Heart left ventricle (tissue), 13 donors: ENCODE measurements at regions not wholly inside any gene's neighbourhood (a gene's known extent, or its start where the extent isn't known, plus 50 kb on each side); places are given as distances from the start of the nearest gene placed in this dataset.

Experiments used
- POLR2A ChIP-seq, 2 donors: fragments of 450-650 bp; IDR thresholded peaks; one replicate each; pipeline ENCODE4 v1.6.1; 2017; ENCODE audit warnings: antibody characterized with exemption in 2 of 2, mild to moderate bottlenecking in 2 of 2, moderate library complexity in 2 of 2
- TF ChIP-seq, protein P1 (sequence below), 12 donors: fragments of 200-600 bp; sonication (generic) in 4 of 12; IDR thresholded peaks; one replicate each; pipeline versions ENCODE4 v1.5.0 to v1.8.0; 2018 to 2022; ENCODE audit warnings: antibody characterized with exemption in 12 of 12, mild to moderate bottlenecking in 5 of 12
- donor health status: ischemic (EF 13 %, LVEDD 7.1; RV severe dilation, severe dysfunction).
- donor health status: DM: no; HTN: yes; CAD: no.
- donor health status: DM: no; HTN: no; CAD: no.
- donor health status: ischemic (EF 25% LVEDD 6.9; RV normal size, moderate dysfunction).
- donor health status: ischemic (EF 25% LVEDD 5.7; RV mildly dilated, moderate dysfunction).
- donor health status: ischemic (EF 35%, LVEDD 5.7; RV mildly dilated, moderate dysfunction).
- donor health status: nonischemic (EF 11% LVEDD 7.7; RV severe dilation, severe dysfunction).
- donor health status: DM: yes; HTN: yes; CAD: no.
- donor health status: PGD.
- donor health status: ischemic (EF 29% LVEDD 5.4; RV normal size, mild dysfunction).
- donor health status: nonischemic (EF 23%, LVEDD 6.1; RV moderate dilation, normal function).

DNA sequence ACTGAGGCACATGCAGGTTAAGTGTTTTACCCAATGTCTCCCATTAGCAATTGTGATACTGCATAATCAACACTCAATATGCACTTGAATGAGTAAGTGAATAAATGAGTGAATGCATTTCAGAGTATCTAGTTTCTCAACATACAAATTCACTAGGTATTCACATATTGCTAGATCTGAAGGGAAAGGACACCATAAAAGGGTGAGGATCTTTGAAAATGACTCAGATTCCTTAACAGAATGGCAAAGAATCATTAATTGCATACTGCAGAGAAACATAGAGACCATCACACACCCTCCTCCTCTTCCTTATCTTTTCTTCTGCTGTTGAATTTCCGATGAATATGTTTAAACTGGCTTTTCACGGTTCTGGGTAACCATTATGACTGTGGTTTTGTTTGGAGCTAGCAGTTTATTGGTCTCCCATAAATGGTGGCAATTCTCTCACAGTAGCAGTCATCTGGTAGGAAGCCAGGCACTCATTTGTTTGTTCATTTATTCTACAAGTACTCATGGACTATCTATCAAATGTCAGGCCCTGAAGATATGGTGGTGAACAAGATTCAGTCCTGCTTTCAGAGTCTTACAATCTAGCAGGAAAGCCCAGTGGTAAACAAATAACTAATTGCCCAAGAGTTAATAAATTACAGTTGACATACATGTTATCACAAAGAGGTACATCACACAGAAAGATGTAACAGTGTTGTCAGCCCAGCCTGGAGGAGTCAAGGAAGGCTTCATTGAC is 70.2 kb downstream of the LLPH start:
- TF ChIP-seq POLR2A (IDR thresholded peaks at IDR 0.05): no peak
- TF ChIP-seq, protein P1, sequence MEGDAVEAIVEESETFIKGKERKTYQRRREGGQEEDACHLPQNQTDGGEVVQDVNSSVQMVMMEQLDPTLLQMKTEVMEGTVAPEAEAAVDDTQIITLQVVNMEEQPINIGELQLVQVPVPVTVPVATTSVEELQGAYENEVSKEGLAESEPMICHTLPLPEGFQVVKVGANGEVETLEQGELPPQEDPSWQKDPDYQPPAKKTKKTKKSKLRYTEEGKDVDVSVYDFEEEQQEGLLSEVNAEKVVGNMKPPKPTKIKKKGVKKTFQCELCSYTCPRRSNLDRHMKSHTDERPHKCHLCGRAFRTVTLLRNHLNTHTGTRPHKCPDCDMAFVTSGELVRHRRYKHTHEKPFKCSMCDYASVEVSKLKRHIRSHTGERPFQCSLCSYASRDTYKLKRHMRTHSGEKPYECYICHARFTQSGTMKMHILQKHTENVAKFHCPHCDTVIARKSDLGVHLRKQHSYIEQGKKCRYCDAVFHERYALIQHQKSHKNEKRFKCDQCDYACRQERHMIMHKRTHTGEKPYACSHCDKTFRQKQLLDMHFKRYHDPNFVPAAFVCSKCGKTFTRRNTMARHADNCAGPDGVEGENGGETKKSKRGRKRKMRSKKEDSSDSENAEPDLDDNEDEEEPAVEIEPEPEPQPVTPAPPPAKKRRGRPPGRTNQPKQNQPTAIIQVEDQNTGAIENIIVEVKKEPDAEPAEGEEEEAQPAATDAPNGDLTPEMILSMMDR (IDR thresholded peaks at IDR 0.05): no peak
